Daoy (cell line): ENCODE measurements at regions not wholly inside any gene's neighbourhood (a gene's known extent, or its start where the extent isn't known, plus 50 kb on each side); places are given as distances from the start of the nearest gene placed in this dataset.
"Not testable (repeated sequence)": the region's sequence is repeated elsewhere in the genome, so short reads cannot be mapped to it uniquely, and the experiment has no call there.

ENCODE experiments used
- DNase-seq: peaks from one replicate; pipeline ENCODE4 v3.0.0-alpha.2; 2015; ENCODE audit warnings: low read depth

- DNase-seq = no peak
Measured at GRCh38 chr15:78708713-78709260, 67.8 kb upstream of the CHRNB4 start.

DNA sequence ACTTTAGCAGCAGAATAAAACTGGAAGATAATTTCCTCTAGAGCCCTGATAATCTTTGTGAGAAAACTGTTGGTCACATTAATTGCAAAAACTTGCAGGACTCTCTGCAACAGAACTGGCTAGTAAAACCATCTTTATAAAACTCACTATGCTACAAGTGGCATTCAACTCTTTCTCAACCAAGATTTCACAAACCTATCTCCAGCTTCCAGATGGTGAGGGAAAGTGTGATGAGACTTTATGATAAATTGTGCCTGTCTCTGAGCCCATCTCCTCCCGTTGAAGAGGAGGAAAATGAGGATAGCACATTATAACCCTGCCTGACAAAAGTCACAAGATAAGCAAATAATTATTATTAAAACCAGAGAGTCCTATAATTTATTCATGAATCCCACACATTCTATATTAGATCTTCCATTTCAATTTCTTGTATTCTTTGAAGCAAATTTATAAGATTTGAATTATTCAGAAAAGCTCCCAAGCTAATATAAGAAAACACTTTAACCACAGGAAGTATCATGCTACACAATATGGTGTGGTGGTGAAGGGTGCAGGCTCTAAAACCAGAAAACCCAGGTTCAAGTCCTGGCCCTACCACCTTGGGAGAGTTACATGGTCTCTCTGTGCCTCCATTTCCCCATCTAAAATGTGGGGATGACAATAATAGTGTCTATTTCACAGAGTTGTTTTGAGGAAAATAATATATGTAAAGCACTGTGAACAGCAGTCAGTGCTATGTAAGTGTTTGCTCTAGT is 65.6 kb upstream of the CHRNB4 start:
- not testable (repeated sequence) for DNase-seq

- not testable (repeated sequence) for DNase-seq
Measured at GRCh38 chr15:78703334-78704056, 62.5 kb upstream of the CHRNB4 start.

GRCh38 chr15:78702609-78703333 is 61.8 kb upstream of the CHRNB4 start:
- DNase-seq = no peak

DNA sequence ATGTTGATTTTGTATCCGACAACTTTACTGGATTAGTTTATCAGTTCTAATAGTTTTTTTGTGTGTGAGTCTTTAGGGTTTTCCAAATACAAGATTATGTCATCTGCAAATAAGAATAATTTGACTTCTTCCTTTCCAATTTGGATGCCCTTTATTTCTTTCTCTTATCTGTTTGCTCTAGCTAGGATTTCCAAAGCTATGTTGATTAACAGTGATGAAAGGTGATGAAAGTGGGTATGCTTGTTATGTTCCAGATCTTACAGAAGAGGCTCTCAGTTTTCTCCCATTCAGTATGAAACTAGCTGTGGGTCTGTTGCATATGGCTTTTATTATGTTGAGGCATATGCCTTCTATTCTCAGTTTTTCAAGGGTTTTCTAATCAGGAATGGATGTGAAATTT is 56.4 kb upstream of the CHRNB4 start:
- DNase-seq = no peak

DNA sequence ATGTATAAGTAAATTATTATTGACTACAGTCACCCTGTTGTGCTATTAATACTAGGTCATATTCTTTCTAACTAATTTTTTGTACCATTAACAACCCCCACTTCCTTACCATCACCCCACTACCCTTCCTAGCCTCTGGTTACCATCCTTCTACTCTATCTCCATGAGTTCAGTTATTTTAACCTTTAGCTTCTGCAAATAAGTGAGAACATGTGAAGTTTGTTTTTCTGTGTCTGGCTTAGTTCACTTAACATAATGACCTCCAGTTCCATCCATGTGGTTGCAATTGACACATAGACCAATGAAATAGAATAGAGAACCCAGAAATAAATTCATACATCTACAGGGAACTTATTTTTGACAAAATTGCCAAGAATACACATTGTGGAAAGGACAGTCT is 55.4 kb upstream of the CHRNB4 start:
- DNase-seq = no peak

DNA sequence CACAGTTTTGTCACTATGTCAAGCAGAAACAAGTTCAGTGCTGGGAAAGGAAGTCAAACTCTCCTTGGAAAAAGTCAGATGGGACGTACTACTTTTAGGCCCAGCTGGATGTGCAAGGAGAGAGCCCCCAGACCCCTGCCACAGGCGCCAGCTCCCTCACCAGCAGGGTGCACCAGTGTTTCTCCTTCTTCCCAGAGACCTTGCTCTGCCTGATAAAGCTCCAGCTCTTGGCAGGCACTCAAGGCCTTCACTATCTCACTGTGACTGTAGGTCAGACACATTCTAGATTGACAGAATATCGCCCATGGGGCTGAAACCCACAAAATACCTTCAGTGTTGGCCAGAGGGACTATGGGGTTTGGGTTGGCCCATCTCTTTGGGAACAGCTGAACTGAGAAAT is 54.8 kb upstream of the CHRNB4 start:
- no peak for DNase-seq

DNA sequence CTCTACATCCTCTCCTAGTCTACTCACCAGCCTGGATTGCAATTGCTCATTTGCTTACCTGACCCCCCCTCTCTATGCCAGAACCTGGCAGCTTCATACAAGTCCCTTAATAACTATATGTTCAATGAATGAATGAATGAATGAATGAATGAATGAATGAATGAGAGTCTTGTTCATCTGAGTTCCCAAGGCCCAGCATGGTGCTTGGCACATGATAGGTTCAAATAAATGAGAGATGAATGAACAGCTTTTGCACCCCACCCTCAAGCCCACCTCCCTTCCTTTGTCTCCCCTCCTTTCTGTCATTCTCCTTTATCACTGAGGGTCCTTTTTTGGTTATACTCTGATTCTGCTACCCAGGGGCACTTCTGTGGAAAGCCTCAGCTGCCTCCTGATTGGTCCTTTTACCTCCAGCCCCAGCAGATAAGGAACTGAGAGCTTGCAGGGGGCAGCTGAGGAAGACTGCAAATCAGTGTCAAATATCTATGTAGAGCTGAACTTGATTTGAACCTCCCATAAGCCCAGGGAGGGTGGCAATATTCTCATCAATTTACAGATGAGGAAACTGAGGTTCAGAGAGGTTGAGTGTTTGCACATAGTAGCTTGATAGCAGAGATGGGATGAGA is 54.1 kb upstream of the CHRNB4 start:
- no peak for DNase-seq

DNA sequence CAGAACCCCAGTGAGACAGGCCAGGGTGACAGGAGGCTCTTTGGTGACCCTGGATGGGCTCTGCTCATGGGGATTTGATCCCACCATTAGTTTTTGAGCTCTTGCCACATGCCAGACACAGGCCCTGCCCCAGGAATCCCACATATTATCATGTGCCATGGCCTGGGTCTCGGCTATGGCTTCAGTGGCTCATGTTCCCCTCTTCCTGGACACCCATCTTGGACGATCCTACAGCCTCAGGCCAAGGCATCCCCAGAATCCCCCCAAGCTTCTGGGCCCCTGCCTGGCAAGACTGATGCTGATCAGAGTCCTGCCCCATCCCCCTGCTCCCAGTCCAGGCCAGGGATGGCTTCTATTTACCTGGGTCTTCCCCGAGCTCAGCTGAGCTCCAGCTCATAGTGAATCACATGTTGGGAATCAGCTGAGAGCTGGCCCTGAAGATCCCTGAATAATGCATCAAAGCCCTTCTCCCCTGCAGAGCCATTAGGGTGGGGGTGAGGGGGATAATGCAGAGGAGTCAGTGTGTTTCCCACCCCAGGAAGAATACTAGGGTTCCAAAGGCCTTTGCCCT is 50.9 kb upstream of the CHRNB4 start:
- DNase-seq = peak; percentile 8

- no peak for DNase-seq
Measured at GRCh38 chr15:78691167-78691850, 50.3 kb upstream of the CHRNB4 start.
